ENCODE measurements at regions not wholly inside any gene's neighbourhood (a gene's known extent, or its start where the extent isn't known, plus 50 kb on each side); places are given as distances from the start of the nearest gene placed in this dataset.

GRCh38 chrX:69051901-69052300, 113.4 kb downstream of the PJA1 start:
- POLR2A ChIA-PET = no interaction called here
- BruUV-seq (replicated peaks) = no TSS peak
- Histone ChIP-seq H2AFZ (ENCODE audit: control insufficient read depth, low read depth, low read length) (no peak overlapping the region), H3K4me2 (ENCODE audit: control insufficient read depth, insufficient read depth) (no peak overlapping the region), H3K9me3 (replicated peaks; ENCODE audit: control insufficient read depth, insufficient read depth, low read length) (no peaks in the 10 kb centered on the region), H3K36me3 (ENCODE audit: control insufficient read depth in 2 of 2, insufficient read depth in 2 of 2, low read length in 1 of 2) (no peaks in the 10 kb centered on the region), H3K79me2 (ENCODE audit: control insufficient read depth, insufficient read depth, low read length) (no peaks in the 10 kb centered on the region), H4K20me1 (ENCODE audit: control insufficient read depth, insufficient read depth) (no peaks in the 10 kb centered on the region), H3K9ac (ENCODE audit: control insufficient read depth, insufficient read depth, low read length) (no peak overlapping the region), H3K4me3 (no peak overlapping the region), H3K27ac (ENCODE audit: control insufficient read depth, insufficient read depth) (no peak overlapping the region), H3K27me3 (replicated peaks in 1 of 2; ENCODE audit: control insufficient read depth in 2 of 2, insufficient read depth in 2 of 2, low read length in 1 of 2) (0 out of 4 replicates have a peak, but pooled peaks cover 0 to 2% of the 10 kb centered on the region in 2 experiments), H3K4me1 (ENCODE audit: control insufficient read depth, insufficient read depth, low read length) (no peaks in the 10 kb centered on the region)
- peak; percentile 27; the same call in 1 of the 3 replicates for ATAC-seq
- SMC1A ChIA-PET (ENCODE audit: uncharacterized antibody, unreplicated experiment) = interaction anchor here (0.8 kb wide), 1 partner anchor 23 kb away, joined by 3 read pairs; no protein-coding TSS in a partner anchor
- no peak for FAIRE-seq
- WGBS (ENCODE audit: insufficient coverage, insufficient replicate concordance, low lambda C conversion rate, missing lambda C conversion rate) = 7% methylated on average over 3 of the region's 3 CpGs
- in situ Hi-C loops (cut with MboI) = no loop called here
- RAD21 ChIA-PET (ENCODE audit: unreplicated experiment) = no interaction called here
- CTCF ChIA-PET = no interaction called here
- no peak for TF ChIP-seq SUPT20H (IDR thresholded peaks at IDR 0.05; ENCODE audit: borderline replicate concordance, control insufficient read depth, low read depth, low read length)
- no peak for TF ChIP-seq ZBTB40 (IDR thresholded peaks at IDR 0.05; ENCODE audit: borderline replicate concordance)
- no peak for TF ChIP-seq SREBF1 (IDR thresholded peaks at IDR 0.05; ENCODE audit: low read length)
- TF ChIP-seq BACH1 (IDR thresholded peaks at IDR 0.05; ENCODE audit: borderline replicate concordance) = no peak
- no peak for TF ChIP-seq RBBP5 (conservative IDR thresholded peaks at IDR 0.05)
- no peak for TF ChIP-seq ZSCAN29 (IDR thresholded peaks at IDR 0.05)
- intact Hi-C loops (cut with micrococcal nuclease; ENCODE audit: unreplicated experiment) = loop anchor here (10.0 kb wide), 1 partner anchor 63 kb away; no protein-coding TSS in a partner anchor
- DNase-seq (ENCODE audit: low read depth, low spot score) = no peak

Measured in GM12878 (cell line).